OCI-LY1 (cell line): ENCODE measurements at regions not wholly inside any gene's neighbourhood (a gene's known extent, or its start where the extent isn't known, plus 50 kb on each side); places are given as distances from the start of the nearest gene placed in this dataset.

Experiments used
- H2AFZ ChIP-seq: fragments of 200-600 bp; sonication (generic), shearing (Covaris generic); 2 replicates; pipeline ENCODE4 v1.6.0; 2014; ENCODE audit warnings: antibody characterized with exemption, mild to moderate bottlenecking, low read length
- H3F3A ChIP-seq: fragments of 200-600 bp; sonication (generic), shearing (Covaris generic); 2 replicates; pipeline ENCODE4 v1.6.0; 2014; ENCODE audit warnings: mild to moderate bottlenecking, antibody characterized with exemption, low read length, moderate library complexity; ENCODE audit not compliant: insufficient read depth
- H3K27ac ChIP-seq: fragments of 200-600 bp; sonication (generic); 2 replicates; pipeline ENCODE4 v1.5.1; 2014; ENCODE audit warnings: low read length, mixed run types, mild to moderate bottlenecking, low read depth; ENCODE audit not compliant: poor library complexity, severe bottlenecking
- H3K27me3 ChIP-seq: fragments of 200-600 bp; sonication (generic); 2 replicates; pipeline ENCODE4 v1.6.0; 2014; ENCODE audit warnings: antibody characterized with exemption, mild to moderate bottlenecking, low read length, moderate library complexity; ENCODE audit not compliant: insufficient read depth
- H3K36me3 ChIP-seq: fragments of 200-600 bp; sonication (generic); 2 replicates; pipeline ENCODE4 v1.6.1; 2014; ENCODE audit warnings: mild to moderate bottlenecking, antibody characterized with exemption, low read length, moderate library complexity, mixed read lengths; ENCODE audit not compliant: insufficient read depth
- H3K4me1 ChIP-seq: fragments of 200-600 bp; sonication (generic); 2 replicates; pipeline ENCODE4 v1.5.1; 2014; ENCODE audit warnings: mild to moderate bottlenecking, low read length, moderate library complexity; ENCODE audit not compliant: insufficient read depth, severe bottlenecking
- H3K4me2 ChIP-seq: fragments of 200-600 bp; sonication (generic), shearing (Covaris generic); 2 replicates; pipeline ENCODE4 v1.6.1; 2014; ENCODE audit warnings: low read length
- H3K4me3 ChIP-seq: fragments of 200-600 bp; sonication (generic); 2 replicates; pipeline ENCODE4 v1.5.1; 2014; ENCODE audit warnings: low read length, low read depth, mild to moderate bottlenecking, mixed read lengths; ENCODE audit not compliant: poor library complexity, severe bottlenecking
- H3K79me2 ChIP-seq: fragments of 200-600 bp; shearing (Covaris generic); 2 replicates; pipeline ENCODE4 v1.6.1; 2016; ENCODE audit warnings: mixed run types, low read length, mixed read lengths; ENCODE audit not compliant: insufficient read depth
- H3K9ac ChIP-seq: fragments of 200-600 bp; sonication (generic), shearing (Covaris generic); 2 replicates; pipeline ENCODE4 v1.6.1; 2014; ENCODE audit warnings: mild to moderate bottlenecking, low read length, mixed read lengths
- H3K9me2 ChIP-seq: fragments of 200-600 bp; sonication (generic), shearing (Covaris generic); 2 replicates; pipeline ENCODE4 v1.6.1; 2014; ENCODE audit warnings: low read depth, mild to moderate bottlenecking, low read length, mixed read lengths
- H3K9me3 ChIP-seq: fragments of 200-600 bp; shearing (Covaris generic); 2 replicates; pipeline ENCODE4 v1.6.1; 2014; ENCODE audit warnings: low read length, mixed read lengths
- H4K20me1 ChIP-seq: fragments of 200-600 bp; sonication (generic), shearing (Covaris generic); 2 replicates; pipeline ENCODE4 v1.6.0; 2016; ENCODE audit warnings: mild to moderate bottlenecking, low read length; ENCODE audit not compliant: insufficient read depth
- CTCF ChIP-seq: fragments of 200-600 bp; sonication (generic), shearing (Covaris generic); IDR thresholded peaks from 2 replicates; pipeline ENCODE4 v1.5.1; 2017; ENCODE audit warnings: mild to moderate bottlenecking, antibody characterized with exemption, low read length, moderate library complexity, mixed read lengths
- EZH2 ChIP-seq: fragments of 200-600 bp; sonication (generic), shearing (Covaris generic); IDR thresholded peaks from 2 replicates; pipeline ENCODE4 v1.8.0; 2017; ENCODE audit warnings: borderline replicate concordance, mixed run types, mild to moderate bottlenecking, antibody characterized with exemption, low read length, moderate library complexity, mixed read lengths

DNA sequence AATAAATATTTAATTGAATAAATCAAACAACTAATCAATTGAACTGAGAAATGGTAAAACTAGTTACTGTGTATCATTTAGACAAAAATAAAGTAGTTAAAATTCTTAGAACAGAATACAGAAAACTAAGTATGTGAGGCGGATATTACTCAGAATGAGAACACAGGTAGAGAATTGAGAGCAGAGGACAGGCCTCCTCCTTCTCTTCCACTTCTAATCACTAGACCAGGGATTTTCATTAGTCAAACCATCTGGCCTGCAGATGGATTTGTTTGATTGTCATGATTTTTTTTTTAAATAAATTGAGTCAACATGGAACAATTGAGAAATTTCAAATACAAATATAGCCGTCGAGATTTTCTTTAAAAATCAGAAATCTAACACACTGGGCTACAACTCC is 198.6 kb upstream of the HMHB1 start:
- H3K4me3 ChIP-seq = no peak overlapping the region
- H3K79me2 ChIP-seq = no peaks in the 10 kb centered on the region
- no peak overlapping the region for H3K27ac ChIP-seq
- H2AFZ ChIP-seq = no peak overlapping the region
- H3K9ac ChIP-seq = no peak overlapping the region
- H3K9me2 ChIP-seq = no peaks in the 10 kb centered on the region
- peaks cover 10% of the 10 kb centered on the region; the same call in 1 of the 2 replicates for H3K9me3 ChIP-seq
- H3K27me3 ChIP-seq = no peaks in the 10 kb centered on the region
- H3F3A ChIP-seq = no peaks in the 10 kb centered on the region
- H3K4me2 ChIP-seq = no peak overlapping the region
- H3K4me1 ChIP-seq = no peaks in the 10 kb centered on the region
- H3K36me3 ChIP-seq = no peaks in the 10 kb centered on the region
- TF ChIP-seq CTCF (no peak), EZH2 (no peak)
- H4K20me1 ChIP-seq = no peaks in the 10 kb centered on the region

DNA sequence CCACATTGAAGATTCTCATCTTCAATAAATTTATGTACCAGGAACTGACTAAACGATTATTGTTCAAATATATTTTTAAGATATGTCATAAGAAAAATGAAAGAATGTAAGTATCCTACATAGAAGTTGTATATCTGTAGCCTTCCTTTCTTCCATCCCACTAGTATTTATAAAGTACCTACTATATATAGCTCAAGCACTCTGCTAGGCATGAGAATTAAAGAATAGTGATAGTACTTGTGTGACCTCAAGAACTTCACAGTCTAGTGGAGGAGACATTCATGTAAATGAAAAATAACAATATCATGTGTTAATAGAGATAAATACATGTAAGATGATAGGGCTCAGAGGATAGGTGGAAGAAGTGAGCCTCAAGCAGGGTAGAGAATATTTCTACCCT is 201.0 kb upstream of the HMHB1 start:
- no peaks in the 10 kb centered on the region for H3K36me3 ChIP-seq
- no peaks in the 10 kb centered on the region for H3K9me2 ChIP-seq
- H3K27me3 ChIP-seq = no peaks in the 10 kb centered on the region
- H3F3A ChIP-seq = no peaks in the 10 kb centered on the region
- H3K4me2 ChIP-seq = no peak overlapping the region
- H3K4me3 ChIP-seq = no peak overlapping the region
- H4K20me1 ChIP-seq = no peaks in the 10 kb centered on the region
- no peaks in the 10 kb centered on the region for H3K79me2 ChIP-seq
- H2AFZ ChIP-seq = no peak overlapping the region
- H3K27ac ChIP-seq = no peak overlapping the region
- TF ChIP-seq EZH2 (no peak), CTCF (no peak)
- H3K4me1 ChIP-seq = peaks cover 4% of the 10 kb centered on the region
- no peak overlapping the region for H3K9ac ChIP-seq
- 0 out of 2 replicates have a peak, but pooled peaks cover 7% of the 10 kb centered on the region for H3K9me3 ChIP-seq

GRCh38 chr5:143606043-143606752 is 202.7 kb upstream of the NR3C1 start:
- Histone ChIP-seq H3F3A (no peaks in the 10 kb centered on the region), H3K9me3 (0 out of 2 replicates have a peak, but pooled peaks cover 2% of the 10 kb centered on the region), H3K79me2 (no peaks in the 10 kb centered on the region), H3K4me2 (peak overlapping the region; percentile 43; the same call in 1 of the 2 replicates), H3K9me2 (no peaks in the 10 kb centered on the region), H3K4me1 (peaks cover 15% of the 10 kb centered on the region), H2AFZ (no peak overlapping the region), H4K20me1 (no peaks in the 10 kb centered on the region), H3K27ac (no peak overlapping the region), H3K9ac (no peak overlapping the region), H3K4me3 (no peak overlapping the region), H3K27me3 (no peaks in the 10 kb centered on the region), H3K36me3 (no peaks in the 10 kb centered on the region)
- TF ChIP-seq CTCF = no peak
- no peak for TF ChIP-seq EZH2
